GM10248 (cell line): ENCODE measurements at regions not wholly inside any gene's neighbourhood (a gene's known extent, or its start where the extent isn't known, plus 50 kb on each side); places are given as distances from the start of the nearest gene placed in this dataset.
"Not testable (repeated sequence)": the region's sequence is repeated elsewhere in the genome, so short reads cannot be mapped to it uniquely, and the experiment has no call there.

Source experiments
- CTCF ChIA-PET: fragments of 300-600 bp; sonication (Branson Sonifier 250); formaldehyde crosslinking; extraction: SDS; loops from one replicate; lab custom pipeline; 2021; ENCODE audit warnings: antibody characterized with exemption; lab: Yijun Ruan, JAX
- POLR2A ChIA-PET: fragments of 350-650 bp; sonication (Branson Sonifier 250); formaldehyde crosslinking; extraction: SDS; loops from one replicate; lab custom pipeline; 2020; ENCODE audit warnings: antibody characterized with exemption; lab: Yijun Ruan, JAX
- DNase-seq: peaks from one replicate; pipeline ENCODE4 v3.0.0; 2012; ENCODE audit errors: extremely low spot score
- CTCF ChIP-seq: IDR thresholded peaks from 2 replicates; pipeline ENCODE4 v1.5.1; 2012; ENCODE audit warnings: mild to moderate bottlenecking, low read depth; ENCODE audit errors: extremely low read depth, missing control alignments, control extremely low read depth

DNA sequence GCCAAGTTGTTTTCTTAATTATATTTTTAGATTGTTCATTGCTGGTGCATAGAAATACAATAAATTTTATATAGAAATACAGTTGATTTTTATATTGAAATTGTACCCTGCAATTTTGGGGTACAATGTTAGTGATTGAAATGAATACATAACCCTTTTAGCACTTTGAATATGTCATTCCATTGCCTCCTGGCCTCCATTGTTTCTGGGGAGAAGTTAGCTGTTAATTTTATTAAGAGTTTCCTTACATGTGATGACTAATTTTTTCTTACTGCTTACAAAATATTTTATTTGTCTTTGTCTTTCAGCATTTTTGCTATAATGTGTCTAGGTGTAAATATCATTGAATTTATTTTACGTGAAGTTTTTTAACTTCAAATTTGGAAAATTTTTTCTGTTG lies 176.5 kb upstream of the DCC start:
- ChIA-PET POLR2A (no interaction called here), CTCF (no interaction called here)
- DNase-seq: no peak
- TF ChIP-seq CTCF: no peak

DNA sequence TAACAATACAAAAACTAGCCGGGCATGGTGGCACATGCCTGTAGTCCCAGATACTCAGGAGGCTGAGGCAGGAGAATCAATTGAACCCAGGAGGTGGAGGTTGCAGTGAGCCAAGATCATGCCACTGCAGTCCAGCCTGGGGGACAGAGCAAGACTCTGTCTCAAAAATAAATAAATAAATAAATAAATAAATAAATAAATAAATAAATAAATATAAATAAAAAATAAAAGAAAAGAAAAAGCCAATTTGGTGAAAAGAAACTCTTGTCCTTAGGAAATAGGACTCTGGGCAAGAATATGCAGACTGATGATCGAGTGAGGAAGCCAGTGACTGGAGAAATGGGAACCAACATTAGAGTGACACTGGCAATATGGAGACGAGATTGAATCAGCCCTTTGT lies 171.9 kb upstream of the DCC start:
- CTCF ChIA-PET, POLR2A ChIA-PET, DNase-seq: not testable (repeated sequence)

DNA sequence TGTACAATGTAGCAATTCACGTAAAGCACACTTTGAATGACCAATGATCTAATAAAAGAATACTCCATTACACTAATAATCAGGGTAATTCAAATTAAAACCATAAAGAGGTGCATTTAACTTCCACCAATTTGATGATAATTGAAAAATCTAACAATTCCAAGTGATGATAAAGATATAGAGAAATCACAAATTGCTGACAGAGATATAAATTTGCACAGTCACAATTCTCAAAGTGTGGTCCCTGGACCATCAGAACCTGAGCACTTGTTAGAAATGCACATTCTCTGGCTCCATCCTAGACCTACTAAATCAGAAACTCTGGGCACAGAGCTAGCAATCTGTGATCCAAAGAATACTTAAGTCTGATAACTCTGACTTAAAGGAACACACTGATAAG lies 165.8 kb upstream of the DCC start:
- no peak for TF ChIP-seq CTCF
- ChIA-PET POLR2A (no interaction called here), CTCF (interaction anchor here (1.0 kb wide), 1 partner anchor 18 kb away, joined by 3 read pairs; no protein-coding TSS in a partner anchor)
- no peak for DNase-seq

- CTCF ChIA-PET: interaction anchor here (1.1 kb wide), 1 partner anchor 9 kb away, joined by 4 read pairs; no protein-coding TSS in a partner anchor
- no peak for DNase-seq
- POLR2A ChIA-PET: no interaction called here
- no peak for TF ChIP-seq CTCF
These were observed 164.6 kb upstream of the DCC start for GRCh38 chr18:52175406-52175805.

DNA sequence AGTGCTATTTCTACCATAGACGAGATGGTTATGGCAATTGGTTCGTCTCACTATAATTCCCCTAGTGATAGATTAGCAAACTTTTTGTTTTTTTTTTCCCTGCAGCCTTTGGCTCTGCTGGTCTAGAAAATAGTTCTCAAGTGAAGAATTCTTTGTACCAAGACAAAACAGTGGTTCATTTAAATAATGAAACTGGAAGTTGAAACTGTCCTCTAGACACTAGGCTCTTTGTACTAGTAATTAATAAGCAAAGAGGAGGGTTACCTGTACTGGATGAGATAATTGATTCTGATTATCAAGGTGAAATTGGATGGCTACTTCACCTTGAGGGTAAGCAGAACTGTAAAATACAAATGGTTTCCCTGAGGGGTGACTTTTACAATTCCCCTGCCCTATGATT lies 156.9 kb upstream of the DCC start:
- TF ChIP-seq CTCF: no peak
- CTCF ChIA-PET: no interaction called here

GRCh38 chr18:52190195-52190594 lies 149.8 kb upstream of the DCC start:
- POLR2A ChIA-PET: no interaction called here
- no peak for DNase-seq
- no peak for TF ChIP-seq CTCF
- CTCF ChIA-PET: no interaction called here

More for the DNA sequence above, 156.9 kb upstream of the DCC start:
- DNase-seq: no peak
- POLR2A ChIA-PET: no interaction called here

DNA sequence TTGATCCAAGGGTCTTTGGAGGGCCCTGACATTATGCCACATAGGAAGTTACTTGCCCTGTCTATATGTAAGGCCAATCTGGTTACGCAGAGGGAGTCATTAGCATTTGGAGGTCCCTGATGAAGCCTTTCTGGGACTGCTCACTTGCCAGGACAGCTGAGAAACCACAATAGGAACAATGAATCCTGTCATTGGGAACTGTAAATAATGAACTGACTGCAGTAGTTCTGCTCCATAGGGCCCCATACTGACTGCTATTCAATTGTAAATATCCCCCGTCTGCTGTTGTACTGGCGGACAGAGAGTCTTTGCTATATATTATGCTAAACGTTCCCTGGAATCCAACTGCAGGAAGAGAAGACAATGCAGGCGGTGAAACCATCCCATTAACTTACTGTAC lies 149.4 kb upstream of the DCC start:
- ChIA-PET CTCF (no interaction called here), POLR2A (no interaction called here)
- no peak for DNase-seq
- no peak for TF ChIP-seq CTCF
